Endothelial cell of umbilical vein (primary cell): ENCODE measurements at regions not wholly inside any gene's neighbourhood (a gene's known extent, or its start where the extent isn't known, plus 50 kb on each side); places are given as distances from the start of the nearest gene placed in this dataset.

ENCODE experiments used
- BruUV-seq: library from RNA; stranded (reverse); fragments of 400-500 nt; replicated peaks from 2 replicates; lab custom pipeline; 2021; lab: Mats Ljungman, UMichigan
- CTCF ChIA-PET: fragments of 300-600, 350-600 bp; sonication (Branson Sonifier 250); formaldehyde crosslinking; loops from one replicate; lab custom pipeline; 2021; ENCODE audit warnings: antibody characterized with exemption, inconsistent platforms; lab: Charles Lee
- POLR2A ChIA-PET: fragments of 300-600, 350-600 bp; sonication (Branson Sonifier 250); formaldehyde crosslinking; loops from one replicate; lab custom pipeline; 2021; ENCODE audit warnings: antibody characterized with exemption, inconsistent platforms; lab: Charles Lee
- DNase-seq: peaks from one replicate; pipeline ENCODE4 v3.0.0-alpha.2; 2011; ENCODE audit warnings: low read depth, low spot score
- FAIRE-seq: peaks from 2 replicates; lab custom pipeline; 2011; peaks lifted over from hg19 to GRCh38; lab: Jason Lieb, UNC
- H2AFZ ChIP-seq: 2 replicates; pipeline ENCODE4 v1.6.0; 2012; ENCODE audit warnings: low read depth, low read length, control low read depth, inconsistent platforms
- H3K27ac ChIP-seq: 2 replicates; pipeline ENCODE4 v1.5.1; 2011; ENCODE audit warnings: low read depth, mild to moderate bottlenecking, control low read depth, low read length, moderate library complexity; ENCODE audit not compliant: insufficient read depth
- H3K27me3 ChIP-seq, 2 experiments: 2 replicates each; pipeline versions ENCODE4 v1.6.0 to v1.6.1; 2011; ENCODE audit warnings: low read length in 2 of 2, mixed read lengths in 1 of 2; ENCODE audit not compliant: control insufficient read depth in 2 of 2, insufficient read depth in 2 of 2
- H3K36me3 ChIP-seq, 2 experiments: 2 replicates in 1 of 2; 3 replicates in 1 of 2; pipeline ENCODE4 v1.5.1; 2011; ENCODE audit warnings: low read length in 2 of 2, mild to moderate bottlenecking in 1 of 2, moderate library complexity in 1 of 2; ENCODE audit not compliant: control insufficient read depth in 2 of 2, insufficient read depth in 2 of 2; ENCODE audit errors: extremely low read depth in 1 of 2
- H3K4me1 ChIP-seq: 3 replicates; pipeline ENCODE4 v1.5.1; 2011; ENCODE audit warnings: mild to moderate bottlenecking, low read length; ENCODE audit not compliant: control insufficient read depth, insufficient read depth; ENCODE audit errors: extremely low read depth
- H3K4me2 ChIP-seq: 2 replicates; pipeline ENCODE4 v1.6.1; 2011; ENCODE audit warnings: low read length, control low read depth, mixed read lengths; ENCODE audit not compliant: insufficient read depth
- H3K4me3 ChIP-seq, 3 experiments: fragments of 200-600 bp in 1 of 3; sonication (generic), shearing (Covaris generic) in 1 of 3; replicated peaks in 1 of 3; 2 replicates each; pipeline ENCODE4 v1.5.1; 2011 to 2016; ENCODE audit warnings: control low read depth in 3 of 3, low read length in 3 of 3, mild to moderate bottlenecking in 2 of 3, inconsistent platforms in 1 of 3, low read depth in 1 of 3, moderate library complexity in 1 of 3; ENCODE audit not compliant: insufficient read depth in 1 of 3
- H3K79me2 ChIP-seq: 2 replicates; pipeline ENCODE4 v1.6.0; 2012; ENCODE audit warnings: low read length, inconsistent platforms; ENCODE audit not compliant: control insufficient read depth, insufficient read depth
- H3K9ac ChIP-seq: replicated peaks from 2 replicates; pipeline ENCODE3; 2011; ENCODE audit warnings: low read length, control low read depth; ENCODE audit not compliant: insufficient read depth; ENCODE audit errors: extremely low read depth
- H3K9me1 ChIP-seq: replicated peaks from 3 replicates; pipeline ENCODE4 v1.6.0; 2011; ENCODE audit warnings: mild to moderate bottlenecking, low read length; ENCODE audit not compliant: control insufficient read depth, insufficient read depth; ENCODE audit errors: extremely low read depth
- H3K9me3 ChIP-seq: replicated peaks from 2 replicates; pipeline ENCODE4 v1.5.1; 2012; ENCODE audit warnings: low read length, inconsistent platforms; ENCODE audit not compliant: control insufficient read depth, insufficient read depth
- H4K20me1 ChIP-seq: replicated peaks from 2 replicates; pipeline ENCODE3; 2011; ENCODE audit warnings: mild to moderate bottlenecking, low read length; ENCODE audit not compliant: control insufficient read depth, insufficient read depth; ENCODE audit errors: extremely low read depth
- EZH2 ChIP-seq: IDR thresholded peaks from 2 replicates; pipeline ENCODE4 v1.6.1; 2012; ENCODE audit warnings: borderline replicate concordance, low read depth, mild to moderate bottlenecking, moderate library complexity, low read length, inconsistent platforms; ENCODE audit not compliant: severe bottlenecking
- FOS ChIP-seq: IDR thresholded peaks from 2 replicates; pipeline ENCODE4 v1.6.1; 2011; ENCODE audit warnings: mild to moderate bottlenecking, low read length, moderate library complexity, borderline replicate concordance; ENCODE audit not compliant: insufficient read depth
- GATA2 ChIP-seq: IDR thresholded peaks from 2 replicates; pipeline ENCODE4 v1.7.0; 2011; ENCODE audit warnings: low read depth, mild to moderate bottlenecking, moderate library complexity, mixed read lengths, low read length; ENCODE audit not compliant: insufficient read length, insufficient read depth
- JUN ChIP-seq: IDR thresholded peaks from 2 replicates; pipeline ENCODE4 v1.6.1; 2011; ENCODE audit warnings: borderline replicate concordance, low read depth; ENCODE audit not compliant: insufficient read length, insufficient read depth
- MYC ChIP-seq: IDR thresholded peaks from one replicate; pipeline ENCODE4 v1.6.1; 2011; ENCODE audit warnings: mild to moderate bottlenecking, low read depth, low read length
- POLR2A ChIP-seq: IDR thresholded peaks from 2 replicates; pipeline ENCODE4 v1.6.1; 2012; ENCODE audit warnings: low read depth, mild to moderate bottlenecking, control low read depth, low read length
- POLR2AphosphoS5 ChIP-seq: IDR thresholded peaks from 2 replicates; pipeline ENCODE4 v1.6.1; 2012; ENCODE audit warnings: low read depth, mild to moderate bottlenecking, control low read depth, low read length, moderate library complexity; ENCODE audit not compliant: insufficient read depth
- dilution Hi-C: fragments of 300-500 bp; cut with MboI; formaldehyde crosslinking; loops from one replicate; pipeline ENCODE4 v1.15.0; 2019; ENCODE audit warnings: low sequenced_read_pairs; ENCODE audit not compliant: extremely low pct_ligation_motif_present
- intact Hi-C: fragments of 100-400 bp; cut with micrococcal nuclease; formaldehyde crosslinking; loops from one replicate; pipeline ENCODE4 v1.10.0; 2022
- TF ChIP-seq, protein P1 (sequence below), 2 donors: IDR thresholded peaks; 1 replicate in 1 of 2; 2 replicates in 1 of 2; pipeline ENCODE4 v1.5.1; 2011; ENCODE audit warnings: low read length in 2 of 2, mild to moderate bottlenecking in 2 of 2, moderate library complexity in 2 of 2, control low read depth in 1 of 2, inconsistent platforms in 1 of 2, low read depth in 1 of 2; ENCODE audit not compliant: insufficient read depth in 1 of 2; ENCODE audit errors: extremely low read depth in 1 of 2

DNA sequence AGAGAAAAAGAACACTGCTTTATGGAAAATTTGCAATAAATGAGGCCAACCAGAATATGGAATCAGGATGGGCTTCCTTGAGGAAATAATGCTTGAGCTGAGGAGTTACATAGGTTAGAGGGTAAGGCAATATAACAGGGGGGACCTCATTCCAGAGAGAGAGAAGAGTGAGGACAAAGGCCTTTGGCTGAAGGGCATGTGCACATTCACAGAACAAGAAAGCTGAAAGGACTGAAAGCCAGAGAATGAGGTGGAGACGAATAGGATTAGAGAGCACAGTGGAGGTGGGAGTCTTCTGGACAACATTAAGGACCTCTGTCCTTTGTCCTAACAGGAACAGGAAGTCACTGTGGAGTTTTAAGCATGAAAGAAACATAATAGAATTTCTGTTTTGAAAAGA lies 60.7 kb upstream of the MROH9 start:
- dilution Hi-C loops: no loop called here
- intact Hi-C loops: no loop called here
- no peak for TF ChIP-seq POLR2AphosphoS5
- no peak for TF ChIP-seq MYC
- TF ChIP-seq POLR2A: no peak
- no peak for FAIRE-seq
- Histone ChIP-seq H2AFZ (no peak overlapping the region), H4K20me1 (no peaks in the 10 kb centered on the region), H3K4me3 (no peak overlapping the region), H3K9ac (no peak overlapping the region), H3K27ac (no peak overlapping the region), H3K4me1 (no peaks in the 10 kb centered on the region), H3K36me3 (no peaks in the 10 kb centered on the region), H3K79me2 (no peaks in the 10 kb centered on the region), H3K4me2 (no peak overlapping the region), H3K9me3 (no peaks in the 10 kb centered on the region), H3K9me1 (no peaks in the 10 kb centered on the region), H3K27me3 (no peaks in the 10 kb centered on the region)
- BruUV-seq: no TSS peak
- ChIA-PET POLR2A (no interaction called here), CTCF (interaction anchor here (1.2 to 1.4 kb wide), 2 partner anchors 23 to 53 kb away, joined by 3 read pairs; no protein-coding TSS in a partner anchor)
- no peak for DNase-seq

DNA sequence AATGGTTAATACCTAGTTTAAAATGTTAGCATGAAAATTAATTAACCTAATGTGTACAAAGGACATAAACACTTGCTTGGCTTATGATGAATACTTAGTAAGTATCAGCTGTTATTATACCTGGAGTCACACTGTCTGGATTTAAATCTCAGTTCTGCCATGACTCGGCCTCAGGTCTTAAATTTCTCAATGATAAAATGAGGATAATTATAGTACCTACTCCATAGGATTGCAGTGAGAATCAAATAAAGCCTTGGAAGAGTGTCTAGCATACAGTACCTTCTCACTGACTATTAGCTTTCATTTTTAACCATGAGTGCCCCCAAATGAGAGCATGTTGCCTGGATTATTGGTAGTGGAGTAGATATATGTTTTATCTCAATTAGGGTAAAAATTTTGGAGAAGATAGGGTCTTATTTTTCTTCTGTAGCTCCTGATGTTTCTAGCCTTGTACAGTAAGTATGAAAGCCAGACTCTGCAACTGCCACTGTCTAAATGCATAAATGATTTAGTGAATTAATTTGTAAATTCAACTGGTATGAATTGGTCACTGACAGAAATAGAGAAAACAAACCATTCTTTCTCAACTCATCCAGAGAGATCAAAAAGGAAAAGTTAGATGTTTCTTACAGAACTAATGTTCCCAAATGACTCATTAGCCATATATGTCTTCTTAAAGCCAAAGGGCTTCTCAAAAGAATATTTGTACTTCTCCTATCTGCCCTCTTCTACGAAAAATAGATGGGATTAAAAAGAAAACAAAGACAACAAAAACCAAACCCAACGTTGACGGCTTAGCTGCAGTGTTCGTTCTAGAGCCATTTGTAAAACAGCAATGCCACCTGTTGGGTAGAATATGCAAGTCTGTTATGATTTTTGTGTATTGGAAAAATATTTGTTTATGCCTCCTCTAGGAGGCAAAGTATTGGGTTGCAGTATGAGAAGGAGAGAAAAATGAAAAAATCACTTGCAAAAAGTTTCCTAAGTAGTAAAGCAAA lies 53.8 kb upstream of the MROH9 start:
- TF ChIP-seq, protein P1, sequence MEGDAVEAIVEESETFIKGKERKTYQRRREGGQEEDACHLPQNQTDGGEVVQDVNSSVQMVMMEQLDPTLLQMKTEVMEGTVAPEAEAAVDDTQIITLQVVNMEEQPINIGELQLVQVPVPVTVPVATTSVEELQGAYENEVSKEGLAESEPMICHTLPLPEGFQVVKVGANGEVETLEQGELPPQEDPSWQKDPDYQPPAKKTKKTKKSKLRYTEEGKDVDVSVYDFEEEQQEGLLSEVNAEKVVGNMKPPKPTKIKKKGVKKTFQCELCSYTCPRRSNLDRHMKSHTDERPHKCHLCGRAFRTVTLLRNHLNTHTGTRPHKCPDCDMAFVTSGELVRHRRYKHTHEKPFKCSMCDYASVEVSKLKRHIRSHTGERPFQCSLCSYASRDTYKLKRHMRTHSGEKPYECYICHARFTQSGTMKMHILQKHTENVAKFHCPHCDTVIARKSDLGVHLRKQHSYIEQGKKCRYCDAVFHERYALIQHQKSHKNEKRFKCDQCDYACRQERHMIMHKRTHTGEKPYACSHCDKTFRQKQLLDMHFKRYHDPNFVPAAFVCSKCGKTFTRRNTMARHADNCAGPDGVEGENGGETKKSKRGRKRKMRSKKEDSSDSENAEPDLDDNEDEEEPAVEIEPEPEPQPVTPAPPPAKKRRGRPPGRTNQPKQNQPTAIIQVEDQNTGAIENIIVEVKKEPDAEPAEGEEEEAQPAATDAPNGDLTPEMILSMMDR (IDR thresholded peaks at IDR 0.05; ENCODE audit: extremely low read depth in 1 of 2, insufficient read depth in 1 of 2, low read depth in 1 of 2, low read length in 2 of 2): peak in 1 of 2 donors; percentile 19
- TF ChIP-seq MYC: no peak
- TF ChIP-seq FOS: no peak
- no peak for TF ChIP-seq POLR2A
- TF ChIP-seq EZH2: no peak
- no peak for TF ChIP-seq GATA2
- no peak for TF ChIP-seq JUN
- ChIA-PET CTCF (interaction anchor here (1.0 to 1.5 kb wide), 4 partner anchors 9 to 214 kb away, joined by 3 to 15 read pairs (median 3); no protein-coding TSS in a partner anchor), POLR2A (no interaction called here)
- H3K27me3 ChIP-seq: no peaks in the 10 kb centered on the region
- H3K9me1 ChIP-seq: no peaks in the 10 kb centered on the region
- H3K9me3 ChIP-seq: no peaks in the 10 kb centered on the region
- H3K4me2 ChIP-seq: no peak overlapping the region
- peak; percentile 75 for FAIRE-seq
- no peak overlapping the region for H3K4me3 ChIP-seq
- H3K27ac ChIP-seq: no peak overlapping the region
- peak overlapping the region; percentile 27 for H2AFZ ChIP-seq
- dilution Hi-C loops (no loop called here), intact Hi-C loops (loop anchor here (1.0 to 10.0 kb wide), 5 partner anchors 192 to 1067 kb away; no protein-coding TSS in a partner anchor)
- BruUV-seq: no TSS peak
- H3K4me1 ChIP-seq: no peaks in the 10 kb centered on the region
- H3K36me3 ChIP-seq: no peaks in the 10 kb centered on the region
- DNase-seq: peak; percentile 39
- no peak overlapping the region for H3K9ac ChIP-seq
- no peaks in the 10 kb centered on the region for H3K79me2 ChIP-seq
- no peaks in the 10 kb centered on the region for H4K20me1 ChIP-seq
